ENCODE measurements at regions not wholly inside any gene's neighbourhood (a gene's known extent, or its start where the extent isn't known, plus 50 kb on each side); places are given as distances from the start of the nearest gene placed in this dataset.

DNA sequence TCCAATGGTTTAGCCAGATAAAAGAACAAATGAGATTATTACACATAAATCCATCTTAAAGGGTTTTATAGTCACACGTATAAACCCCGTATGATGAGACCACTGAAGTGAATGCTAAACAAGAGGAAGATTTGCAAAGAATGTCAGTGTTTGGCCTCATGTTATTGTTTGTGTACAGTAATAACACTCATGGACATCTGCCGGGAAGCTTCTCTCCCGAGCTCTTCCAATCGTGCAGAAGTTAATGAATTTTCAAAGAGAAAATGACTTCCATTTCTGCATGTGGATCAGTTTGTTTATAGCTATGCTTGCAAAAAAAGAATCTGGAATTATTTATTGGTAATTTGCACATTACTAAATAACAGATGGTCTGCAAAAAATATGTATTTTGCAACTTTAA is 88.5 kb upstream of the APCDD1 start:
- Histone ChIP-seq H3K4me2 (ENCODE audit: low read length) (no peak overlapping the region), H3K4me3 (replicated peaks in 1 of 2; ENCODE audit: low read depth in 1 of 2, low read length in 2 of 2) (no peak overlapping the region), H3K36me3 (ENCODE audit: control insufficient read depth in 1 of 2, insufficient read depth in 2 of 2, low read length in 2 of 2) (no peaks in the 10 kb centered on the region), H3K9me2 (ENCODE audit: insufficient read depth) (no peaks in the 10 kb centered on the region), H3K79me2 (ENCODE audit: insufficient read depth, low read length) (no peaks in the 10 kb centered on the region), H3K27ac (ENCODE audit: low read depth, low read length) (no peak overlapping the region), H3K27me3 (ENCODE audit: insufficient read depth, low read length) (peaks cover 18% of the 10 kb centered on the region), H4K20me1 (ENCODE audit: insufficient read depth) (no peaks in the 10 kb centered on the region), H3K4me1 (ENCODE audit: control insufficient read depth in 1 of 2, insufficient read depth in 2 of 2, low read length in 2 of 2) (no peaks in the 10 kb centered on the region), H3K9me3 (ENCODE audit: control insufficient read depth in 1 of 2, insufficient read depth in 1 of 2, low read depth in 1 of 2, low read length in 2 of 2) (no peaks in the 10 kb centered on the region), H2AFZ (ENCODE audit: low read depth, low read length, poor library complexity, severe bottlenecking) (no peak overlapping the region), H3K9ac (ENCODE audit: low read length) (no peak overlapping the region)
- ChIA-PET CTCF (no interaction called here), POLR2A (no interaction called here), RAD21 (ENCODE audit: low non-redundant PET in 1 of 2, low total read pairs in 2 of 2, uncharacterized antibody in 2 of 2, unreplicated experiment in 2 of 2) (no interaction called here)
- DNase-seq (ENCODE audit: low read depth, low spot score) (no peak), ATAC-seq (no peak)
- TF ChIP-seq FOSL1 (IDR thresholded peaks at IDR 0.05; ENCODE audit: low read depth), result no peak
- no peak for TF ChIP-seq YY1 (IDR thresholded peaks at IDR 0.05; ENCODE audit: extremely low read depth, insufficient replicate concordance, low read depth, low read length)
- no peak for TF ChIP-seq SRF (IDR thresholded peaks at IDR 0.05; ENCODE audit: low read depth)
- no peak for TF ChIP-seq ATF3 (IDR thresholded peaks at IDR 0.05)
- no peak for TF ChIP-seq CBX3 (IDR thresholded peaks at IDR 0.05; ENCODE audit: low read depth)
- no peak for TF ChIP-seq EGR1 (IDR thresholded peaks at IDR 0.05; ENCODE audit: low read depth)
- intact Hi-C loops (cut with micrococcal nuclease), result no loop called here
- no TSS peak for BruUV-seq (replicated peaks)

GRCh38 chr18:10367836-10368235 is 86.6 kb upstream of the APCDD1 start:
- no peaks in the 10 kb centered on the region for H3K36me3 ChIP-seq (ENCODE audit: control insufficient read depth in 1 of 2, insufficient read depth in 2 of 2, low read length in 2 of 2)
- no peaks in the 10 kb centered on the region for H3K4me1 ChIP-seq (ENCODE audit: control insufficient read depth in 1 of 2, insufficient read depth in 2 of 2, low read length in 2 of 2)
- no peak overlapping the region for H3K27ac ChIP-seq (ENCODE audit: low read depth, low read length)
- H2AFZ ChIP-seq (ENCODE audit: low read depth, low read length, poor library complexity, severe bottlenecking), result no peak overlapping the region
- POLR2A ChIA-PET, result no interaction called here
- no peak for DNase-seq (ENCODE audit: low read depth, low spot score)
- no peaks in the 10 kb centered on the region for H4K20me1 ChIP-seq (ENCODE audit: insufficient read depth)
- TF ChIP-seq SRF (IDR thresholded peaks at IDR 0.05; ENCODE audit: low read depth), result no peak
- no peaks in the 10 kb centered on the region for H3K9me2 ChIP-seq (ENCODE audit: insufficient read depth)
- H3K4me3 ChIP-seq (replicated peaks in 1 of 2; ENCODE audit: low read depth in 1 of 2, low read length in 2 of 2), result no peak overlapping the region
- no peaks in the 10 kb centered on the region for H3K9me3 ChIP-seq (ENCODE audit: control insufficient read depth in 1 of 2, insufficient read depth in 1 of 2, low read depth in 1 of 2, low read length in 2 of 2)
- no peak overlapping the region for H3K9ac ChIP-seq (ENCODE audit: low read length)
- intact Hi-C loops (cut with micrococcal nuclease), result no loop called here
- no peak overlapping the region for H3K4me2 ChIP-seq (ENCODE audit: low read length)
- ATAC-seq, result no peak
- CTCF ChIA-PET, result no interaction called here
- BruUV-seq (replicated peaks), result no TSS peak
- RAD21 ChIA-PET (ENCODE audit: low non-redundant PET in 1 of 2, low total read pairs in 2 of 2, uncharacterized antibody in 2 of 2, unreplicated experiment in 2 of 2), result no interaction called here
- no peaks in the 10 kb centered on the region for H3K79me2 ChIP-seq (ENCODE audit: insufficient read depth, low read length)
- peaks cover 38% of the 10 kb centered on the region for H3K27me3 ChIP-seq (ENCODE audit: insufficient read depth, low read length)

Data from HCT116 (cell line).